HG02938 (cell line): ENCODE measurements at regions not wholly inside any gene's neighbourhood (a gene's known extent, or its start where the extent isn't known, plus 50 kb on each side); places are given as distances from the start of the nearest gene placed in this dataset.
"Not testable (repeated sequence)": the region's sequence is repeated elsewhere in the genome, so short reads cannot be mapped to it uniquely, and the experiment has no call there.

Source experiments
- ATAC-seq: cut with Tn5 transposase; IDR thresholded peaks from one replicate; pipeline ENCODE4 v1.9.1; 2021; ENCODE audit warnings: mild to moderate bottlenecking, moderate library complexity; ENCODE audit not compliant: unreplicated experiment

DNA sequence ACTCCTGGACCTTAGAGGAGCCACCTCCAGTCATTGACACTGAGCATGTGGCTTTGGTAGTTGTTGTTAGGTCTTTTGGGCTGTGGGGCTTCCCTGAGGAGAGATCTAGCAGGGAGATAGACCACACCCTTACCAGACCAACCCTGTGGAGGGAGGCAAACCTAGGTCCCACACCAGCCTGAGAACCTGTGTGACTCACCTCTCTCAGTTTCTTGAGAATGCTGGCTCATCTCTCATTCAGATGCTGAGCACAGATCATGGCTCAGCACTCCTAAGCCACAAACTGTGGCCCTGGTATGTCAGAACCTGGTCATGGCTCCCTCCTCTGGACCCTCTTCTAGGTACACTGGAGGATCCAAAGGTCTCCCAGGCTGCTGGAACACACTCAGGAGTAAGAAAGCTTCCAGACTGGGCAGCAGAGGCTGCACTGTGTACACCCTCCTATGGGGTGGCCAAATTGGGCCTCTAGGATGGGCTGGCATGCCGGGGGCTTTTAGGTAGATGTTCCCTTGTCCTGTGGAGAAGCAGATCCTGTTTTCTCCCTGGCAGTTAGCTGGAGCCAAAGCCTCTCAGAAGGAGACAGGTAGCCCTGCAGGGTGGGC, 1294.5 kb downstream of the KHDRBS2 start:
- no peak for ATAC-seq

DNA sequence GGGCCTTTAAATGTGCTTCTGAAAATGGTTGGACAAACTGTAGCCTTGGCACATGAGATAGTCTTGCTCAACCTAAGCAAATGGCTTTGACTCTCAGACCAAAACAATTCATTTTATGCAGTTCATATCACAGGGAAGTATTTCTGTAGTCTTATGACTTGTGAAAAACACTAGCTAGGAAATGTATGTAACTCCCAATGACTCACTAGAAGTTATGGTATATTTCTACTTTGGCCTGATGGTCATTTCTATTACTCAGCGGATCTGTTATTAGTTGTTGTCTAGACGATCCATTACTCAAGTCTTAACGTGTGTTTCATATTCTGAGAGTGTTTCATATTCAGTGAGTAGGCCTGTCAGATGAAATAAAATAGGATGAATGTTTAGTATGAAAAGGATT, 1333.5 kb downstream of the KHDRBS2 start:
- ATAC-seq, result no peak

DNA sequence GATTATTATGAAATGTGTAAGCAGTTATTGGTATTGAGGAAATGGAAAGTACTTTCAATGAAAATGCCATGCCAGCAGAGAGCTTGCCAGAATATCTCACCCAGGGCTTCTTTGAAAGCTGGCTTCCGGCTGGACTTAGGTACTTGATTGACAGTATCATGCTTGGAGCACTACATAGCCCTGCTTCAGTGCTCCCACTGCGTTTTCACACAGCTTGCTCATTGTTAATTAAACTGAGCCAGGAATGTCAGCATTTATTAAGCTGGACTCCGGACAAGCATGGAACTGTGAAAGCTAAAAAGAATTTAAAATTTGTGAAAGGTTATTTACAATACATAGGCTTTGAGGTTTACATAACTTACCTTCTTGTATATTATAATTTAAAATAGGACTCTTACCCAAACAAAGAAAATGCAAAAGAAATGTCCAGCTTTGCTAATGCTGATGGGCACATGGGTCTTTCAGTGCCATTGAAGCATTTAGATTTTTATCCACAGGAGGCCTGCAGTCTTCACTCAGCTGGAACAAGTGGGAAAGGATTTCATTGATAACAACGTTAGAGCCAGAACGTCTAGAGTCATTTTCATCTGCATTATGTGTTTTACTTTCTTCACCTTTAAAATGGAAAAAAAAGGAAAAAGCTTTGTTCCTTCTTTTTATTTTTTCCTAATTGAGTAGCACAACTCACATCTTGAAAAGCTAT, 1335.7 kb downstream of the KHDRBS2 start:
- ATAC-seq, result not testable (repeated sequence)

DNA sequence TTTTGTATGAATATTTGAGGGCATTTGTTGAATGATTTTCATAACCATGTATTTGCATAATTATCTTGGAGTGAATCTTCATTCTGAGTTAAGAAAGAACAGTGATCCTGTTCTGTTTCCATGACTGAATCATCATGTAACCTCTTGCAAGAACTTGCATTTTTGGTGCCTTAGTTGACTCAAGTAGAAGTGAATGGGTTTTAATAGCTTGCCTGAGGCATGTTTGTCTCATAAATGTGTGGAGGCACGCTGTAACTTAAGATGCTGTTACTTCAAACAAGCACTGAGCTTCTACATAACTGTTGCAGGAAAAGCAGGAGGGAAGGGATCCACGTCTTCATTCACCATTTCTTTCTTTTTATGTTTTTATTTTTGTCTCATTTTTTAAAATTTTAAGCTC, 1338.6 kb downstream of the KHDRBS2 start:
- ATAC-seq, result not testable (repeated sequence)

DNA sequence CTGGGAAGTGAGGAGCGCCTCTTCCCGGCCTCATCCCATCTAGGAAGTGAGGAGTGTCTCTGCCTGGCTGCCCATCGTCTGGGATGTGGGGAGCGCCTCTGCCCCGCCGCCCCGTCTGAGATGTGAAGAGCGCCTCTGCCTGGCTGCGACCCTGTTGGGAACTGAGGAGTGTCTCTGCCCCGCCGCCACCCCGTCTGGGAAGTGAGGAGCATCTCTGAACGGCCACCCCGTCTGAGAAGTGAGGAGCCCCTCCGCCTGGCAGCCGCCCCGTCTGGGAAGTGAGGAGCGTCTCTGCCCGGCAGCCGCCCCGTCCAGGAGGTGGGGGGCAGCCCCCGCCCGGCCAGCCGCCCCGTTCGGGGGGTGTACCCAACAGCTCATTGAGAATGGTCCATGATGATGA, 1341.2 kb downstream of the KHDRBS2 start:
- not testable (repeated sequence) for ATAC-seq

DNA sequence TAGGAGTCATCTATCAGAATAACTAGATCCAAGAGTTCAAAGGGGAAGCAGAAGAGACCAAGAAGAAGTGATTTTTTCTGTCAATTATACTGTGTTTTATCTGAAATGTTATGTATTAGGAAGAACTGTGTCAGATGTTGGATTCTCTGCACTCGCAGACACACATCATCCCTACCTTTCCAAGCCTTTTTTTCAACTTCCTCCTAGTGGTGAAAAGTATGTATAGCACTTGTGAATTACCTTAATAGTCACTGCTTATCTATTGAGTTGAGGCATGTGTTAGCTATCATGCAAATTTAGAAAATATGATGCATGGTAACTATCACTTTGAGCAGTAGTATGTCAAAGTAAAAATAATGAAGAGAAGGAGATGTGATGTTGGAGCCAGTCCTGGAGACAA, 1350.1 kb downstream of the KHDRBS2 start:
- not testable (repeated sequence) for ATAC-seq

DNA sequence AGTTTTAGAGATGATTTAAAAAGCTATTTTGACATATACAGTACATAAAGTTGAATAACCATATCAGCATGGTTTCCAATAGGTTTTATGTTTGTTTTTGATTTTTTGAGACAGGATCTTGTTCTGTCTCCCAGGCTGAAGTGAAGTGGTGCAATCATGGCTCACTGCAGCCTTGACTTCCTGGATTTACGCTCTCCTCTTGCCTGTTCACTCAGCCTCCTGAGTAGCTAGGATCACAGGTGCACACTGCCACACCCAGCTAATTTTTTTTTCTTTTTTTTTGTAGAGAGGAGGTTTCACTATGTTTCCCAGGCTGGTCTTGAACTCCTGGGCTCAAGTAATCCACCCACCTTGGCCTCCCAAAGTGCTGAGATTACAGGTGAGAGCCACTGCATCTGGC, 1366.4 kb downstream of the KHDRBS2 start:
- not testable (repeated sequence) for ATAC-seq

DNA sequence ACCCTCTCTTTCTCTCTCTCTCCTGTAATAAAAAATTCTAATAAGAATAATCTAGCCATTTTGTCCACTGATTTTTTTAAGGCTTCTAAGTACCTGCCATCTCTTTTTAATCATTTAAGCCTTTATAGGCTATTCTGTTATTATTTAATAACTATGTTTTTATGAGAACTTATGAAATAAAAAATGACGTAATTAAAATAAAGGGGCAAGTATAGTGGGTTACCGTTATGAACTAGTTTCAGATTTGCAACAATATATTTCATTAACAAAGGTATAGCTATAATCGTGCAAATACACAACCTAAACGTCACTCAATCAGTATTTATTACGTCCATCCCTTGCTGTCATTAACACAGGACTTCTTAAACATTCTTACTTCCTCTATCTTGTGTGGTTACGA, 1382.2 kb downstream of the KHDRBS2 start:
- not testable (repeated sequence) for ATAC-seq

DNA sequence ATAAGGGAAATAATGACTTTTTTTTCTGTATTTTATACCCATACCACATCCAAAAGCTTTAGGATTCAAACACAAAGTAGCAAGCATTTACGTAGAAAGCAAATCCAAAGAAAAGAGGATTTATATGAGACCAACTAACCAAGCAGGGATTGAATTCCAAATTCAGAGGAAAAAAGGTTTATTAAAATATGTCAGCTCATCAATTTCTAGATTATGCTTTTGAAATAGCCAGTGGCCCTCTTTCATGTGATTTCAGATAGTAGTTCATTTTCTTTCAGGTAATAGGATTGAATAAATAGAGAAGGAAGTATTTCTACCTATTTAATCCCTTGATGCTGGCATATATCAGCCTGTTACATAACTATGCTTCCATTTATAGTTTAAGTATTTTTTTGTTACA, 1392.7 kb downstream of the KHDRBS2 start:
- ATAC-seq, result not testable (repeated sequence)

DNA sequence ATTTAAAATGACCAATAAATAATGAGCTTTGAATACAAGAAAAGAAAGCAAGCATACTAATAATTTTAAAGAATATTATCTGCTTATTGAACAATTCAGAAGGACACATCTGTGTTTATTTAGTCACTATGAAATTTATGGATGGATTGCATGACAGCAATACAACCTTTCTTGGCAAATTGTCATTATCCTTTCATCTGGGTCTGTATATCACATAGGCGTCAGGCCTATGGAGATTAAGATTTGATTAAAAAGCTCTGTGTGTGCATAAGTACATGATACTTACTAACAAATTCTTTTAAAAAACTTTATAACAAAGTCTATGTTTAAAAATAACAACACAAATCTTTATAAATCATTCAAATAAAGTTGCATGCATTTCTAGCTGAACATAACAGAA, 1394.4 kb downstream of the KHDRBS2 start:
- ATAC-seq, result no peak

DNA sequence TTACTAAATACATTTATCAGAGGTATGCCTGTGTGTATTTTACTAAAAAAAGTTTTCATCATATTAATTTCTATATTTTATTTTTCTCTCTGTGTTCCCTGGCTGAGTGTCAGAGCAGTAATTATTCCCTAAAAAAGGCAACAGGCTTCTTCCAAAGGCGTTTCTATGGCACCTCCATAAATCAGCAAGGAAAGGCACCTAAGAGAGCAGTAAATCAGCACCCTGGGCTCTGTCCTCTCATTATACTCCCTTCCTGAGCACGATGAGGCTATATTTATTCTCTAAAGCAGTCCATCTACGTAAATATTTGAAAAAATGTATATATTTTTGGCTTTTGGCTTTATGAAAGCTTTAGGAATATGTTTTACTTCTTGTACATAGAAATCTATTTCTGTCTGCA, 1408.6 kb downstream of the KHDRBS2 start:
- not testable (repeated sequence) for ATAC-seq

DNA sequence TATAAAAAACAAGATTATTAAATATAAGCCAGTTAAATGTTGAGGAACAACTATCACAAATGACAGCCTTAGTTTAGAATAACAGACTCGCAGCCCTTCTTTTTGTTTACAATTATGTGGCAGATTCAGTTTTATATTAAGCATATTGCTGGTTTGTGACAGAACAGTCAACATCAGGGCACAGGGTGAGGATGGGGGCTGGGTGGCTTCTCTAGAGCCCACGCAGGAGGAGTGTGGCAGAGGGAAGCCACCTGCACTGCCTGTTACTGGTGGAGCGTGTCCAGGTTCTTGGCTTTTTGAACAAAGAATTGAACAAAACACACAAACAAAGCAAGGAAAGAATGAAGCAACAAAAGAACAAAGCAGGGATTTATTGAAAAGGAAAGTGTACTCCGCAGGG, 1415.2 kb downstream of the KHDRBS2 start:
- ATAC-seq, result not testable (repeated sequence)

DNA sequence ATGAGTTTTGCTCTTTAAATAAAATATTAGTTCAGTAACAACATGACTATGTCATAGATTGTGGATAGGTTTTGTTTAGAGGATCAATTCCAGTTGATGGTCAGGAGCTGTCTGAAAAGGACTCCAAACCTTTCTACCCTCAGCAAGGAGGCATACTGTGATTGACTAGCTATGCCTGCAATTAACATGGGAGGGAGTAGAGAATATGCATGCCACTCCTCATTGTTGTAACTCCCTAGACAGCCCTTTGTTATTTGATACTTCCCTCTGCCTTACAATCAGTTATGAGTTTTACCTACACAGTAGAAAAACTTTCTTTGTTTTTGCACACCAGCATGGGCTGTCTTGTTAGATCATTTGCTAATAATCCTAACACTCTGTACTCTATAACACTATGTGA, 1418.5 kb downstream of the KHDRBS2 start:
- ATAC-seq, result no peak

DNA sequence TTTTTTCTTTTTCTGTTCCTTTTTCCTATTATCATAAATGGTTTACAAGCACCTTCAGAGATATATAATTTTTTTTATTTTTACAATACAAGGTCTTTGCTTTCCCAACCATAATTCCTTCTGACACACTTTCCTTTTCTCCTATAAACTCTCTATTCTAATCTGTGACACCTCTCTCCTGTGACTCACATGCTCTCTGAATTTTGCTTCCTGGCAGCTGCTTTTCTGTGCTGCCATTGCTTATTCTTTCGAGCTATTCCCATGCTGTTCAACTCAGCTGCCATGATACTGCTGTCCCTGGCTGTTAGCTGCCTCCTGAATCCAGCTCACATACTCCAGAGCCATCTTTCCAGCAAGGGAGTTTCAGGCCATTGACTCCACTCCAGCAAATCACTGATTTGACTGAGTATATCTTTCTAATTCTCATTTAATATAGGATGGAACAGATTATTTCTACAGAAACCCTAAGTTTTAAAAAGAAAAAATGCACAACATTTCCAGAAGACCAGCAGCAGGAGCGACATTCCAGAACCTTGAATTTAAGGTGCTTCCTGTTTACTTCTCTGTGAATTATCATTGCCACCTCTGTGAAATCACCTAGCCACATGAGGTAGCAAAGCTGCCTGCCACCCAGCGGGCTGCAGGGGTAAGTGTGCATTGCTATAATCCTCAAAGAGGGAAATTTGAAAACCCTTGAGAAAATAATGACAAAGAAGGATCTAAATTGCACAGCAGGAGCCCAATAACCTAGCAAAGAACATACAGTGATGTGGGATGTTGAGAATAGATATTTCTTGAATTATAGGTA, 1442.6 kb downstream of the KHDRBS2 start:
- ATAC-seq, result not testable (repeated sequence)

DNA sequence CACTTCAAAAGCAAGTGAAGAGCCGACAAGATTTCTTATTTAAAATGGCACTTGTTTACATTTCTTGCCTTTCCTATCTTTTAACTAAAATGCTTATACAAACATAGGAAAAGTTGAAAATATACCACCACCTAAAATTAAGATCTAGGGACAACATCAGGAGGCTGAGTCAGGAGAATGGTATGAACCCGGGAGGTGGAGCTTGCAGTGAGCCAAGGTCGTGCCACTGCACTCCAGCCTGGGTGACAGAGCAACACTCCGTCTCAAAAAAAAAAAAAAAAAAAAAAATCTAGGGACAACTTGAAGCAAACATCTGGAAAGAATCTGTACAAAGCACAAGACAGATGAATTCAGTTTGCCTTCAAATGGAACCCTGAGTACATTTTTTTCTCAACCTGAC, 1455.3 kb downstream of the KHDRBS2 start:
- not testable (repeated sequence) for ATAC-seq

DNA sequence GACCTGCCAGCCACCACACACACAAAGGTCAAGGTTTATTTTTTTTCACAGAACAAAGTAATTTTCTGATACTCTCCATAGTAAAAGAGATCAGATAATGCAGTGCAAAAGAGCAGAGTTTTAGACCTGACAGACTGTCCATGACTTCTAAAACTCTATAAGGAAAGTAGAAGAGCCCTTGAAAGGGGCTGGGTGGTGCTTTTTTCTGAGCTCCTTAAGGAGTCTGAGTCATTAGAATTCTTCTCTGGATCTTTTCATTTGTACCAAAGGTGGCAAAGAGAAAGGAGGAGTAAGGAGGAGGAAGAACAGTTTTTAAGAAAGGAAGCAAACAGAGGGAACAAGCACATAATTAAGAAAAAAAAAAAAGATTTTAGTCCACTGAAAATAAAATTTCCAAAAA, 1463.4 kb downstream of the KHDRBS2 start:
- not testable (repeated sequence) for ATAC-seq

DNA sequence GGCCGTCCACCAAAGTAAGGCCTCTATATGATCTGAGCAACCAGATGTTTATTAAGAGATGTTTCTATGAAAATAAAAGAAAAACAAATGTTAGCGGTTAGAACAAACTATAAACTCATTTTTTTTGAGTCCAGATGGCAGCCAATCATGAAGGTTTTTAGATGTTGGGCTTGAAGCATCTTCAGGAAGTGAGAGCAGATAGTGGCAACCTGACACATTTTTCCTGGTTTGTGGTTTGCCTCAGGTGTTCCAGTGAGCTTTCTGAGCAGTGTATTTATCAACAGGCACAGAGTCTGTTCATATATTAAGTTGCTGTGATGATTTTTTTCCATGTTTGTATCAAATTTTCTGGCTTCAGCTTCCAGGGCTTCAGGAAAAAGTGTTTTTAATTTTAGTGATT, 1468.0 kb downstream of the KHDRBS2 start:
- ATAC-seq, result not testable (repeated sequence)

DNA sequence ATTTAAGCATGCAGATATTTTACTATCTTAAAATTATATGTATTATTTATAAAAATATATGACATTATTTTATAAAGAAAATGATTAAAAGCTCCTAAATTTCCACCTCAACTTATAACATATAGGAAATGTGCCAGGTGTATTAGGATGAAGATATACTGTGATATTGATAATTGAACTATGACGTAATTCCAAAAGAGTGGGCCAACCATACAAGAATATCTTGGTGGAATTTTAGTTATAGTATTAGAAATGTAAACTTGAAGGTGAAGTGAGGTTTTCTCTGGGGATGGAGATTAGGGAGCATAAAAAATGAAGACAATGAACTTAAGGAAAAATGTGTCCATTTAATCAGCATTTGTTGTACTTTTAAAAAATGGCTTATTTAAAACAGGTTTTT, 1471.2 kb downstream of the KHDRBS2 start:
- ATAC-seq, result not testable (repeated sequence)

DNA sequence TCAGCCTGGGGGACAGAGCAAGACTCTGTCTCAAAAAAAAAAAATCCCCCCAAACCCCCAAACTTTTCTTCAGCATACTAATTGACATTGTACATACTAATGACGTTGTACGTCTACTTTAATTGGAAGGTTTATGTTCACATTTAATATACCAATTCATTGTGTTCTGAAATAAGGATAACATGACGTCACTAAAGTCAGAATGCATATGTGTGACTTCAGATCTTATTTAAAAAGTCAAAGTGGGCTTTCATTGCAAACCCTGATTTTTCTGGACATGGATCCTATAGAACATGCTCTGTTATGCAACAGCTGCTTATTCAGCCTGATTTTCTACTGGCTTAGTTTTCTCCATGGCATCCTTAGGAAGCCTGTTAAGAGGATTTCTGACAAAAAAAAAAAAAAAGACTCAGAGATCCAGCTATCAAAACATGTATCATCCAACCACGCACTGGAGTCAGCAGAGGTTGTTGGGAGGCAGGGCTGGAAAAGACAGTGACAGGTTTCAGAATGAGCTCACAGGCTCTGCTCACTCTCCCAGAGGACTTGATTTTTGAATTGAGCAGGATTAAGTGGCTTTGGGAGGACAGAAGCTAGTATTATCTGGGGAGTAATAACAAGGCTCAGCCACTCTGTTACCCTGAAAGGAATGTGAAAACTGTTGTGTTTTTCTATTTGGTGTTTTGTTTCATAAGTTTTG, 1472.0 kb downstream of the KHDRBS2 start:
- ATAC-seq, result not testable (repeated sequence)

DNA sequence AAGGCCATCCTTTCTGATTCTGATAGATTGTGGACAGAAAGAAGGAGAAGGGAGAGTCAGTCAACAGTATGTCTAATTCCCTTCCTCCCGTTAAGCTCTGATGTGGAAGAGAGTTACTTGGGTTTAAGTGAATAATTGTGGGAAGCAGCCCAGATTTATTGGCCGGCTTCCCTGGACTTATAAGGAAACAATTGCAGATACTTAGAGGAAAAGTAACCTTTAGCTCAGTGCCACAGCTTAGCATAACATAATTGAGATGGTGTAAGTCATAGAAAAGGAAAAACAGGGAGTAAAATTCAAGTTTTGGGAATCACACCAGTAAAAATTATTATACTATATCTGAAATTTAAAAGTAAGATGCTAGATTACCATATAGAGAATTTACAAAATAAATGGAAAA, 1475.8 kb downstream of the KHDRBS2 start:
- not testable (repeated sequence) for ATAC-seq

DNA sequence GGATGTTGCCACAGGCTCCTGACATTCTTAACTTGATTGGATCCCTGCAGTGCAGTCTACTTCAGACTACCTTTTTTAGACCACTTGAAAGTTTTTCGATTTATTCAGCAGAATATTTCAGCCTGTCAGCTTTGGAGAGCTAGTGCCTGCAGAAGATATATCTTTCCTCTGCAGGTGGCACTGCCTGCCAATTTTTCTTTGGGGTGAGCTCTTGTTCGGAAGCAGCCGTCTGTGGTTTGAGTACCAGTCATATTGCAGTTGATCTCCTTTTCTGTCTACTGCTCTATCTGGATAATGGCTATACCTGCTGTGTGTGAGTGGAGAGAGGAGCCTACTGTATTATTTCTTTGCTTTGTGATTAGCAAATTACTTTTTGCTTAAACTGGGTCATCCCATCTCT, 1486.9 kb downstream of the KHDRBS2 start:
- not testable (repeated sequence) for ATAC-seq
